H1 (cell line): ENCODE measurements at regions not wholly inside any gene's neighbourhood (a gene's known extent, or its start where the extent isn't known, plus 50 kb on each side); places are given as distances from the start of the nearest gene placed in this dataset.

ENCODE experiments used
- EP300 ChIP-seq, 2 experiments: IDR thresholded peaks; 1 replicate in 1 of 2; 2 replicates in 1 of 2; pipeline ENCODE4 v1.6.1; 2011 to 2012; ENCODE audit warnings: low read depth in 2 of 2, low read length in 2 of 2, mild to moderate bottlenecking in 2 of 2, borderline replicate concordance in 1 of 2, inconsistent platforms in 1 of 2, moderate library complexity in 1 of 2
- FOSL1 ChIP-seq: IDR thresholded peaks from 2 replicates; pipeline ENCODE4 v1.6.1; 2011; ENCODE audit warnings: mild to moderate bottlenecking, low read depth, low read length, moderate library complexity; ENCODE audit not compliant: insufficient read depth
- JUND ChIP-seq: IDR thresholded peaks from 2 replicates; pipeline ENCODE4 v1.6.1; 2011; ENCODE audit warnings: mild to moderate bottlenecking, improper control_type of control experiment, low read length
- POLR2A ChIP-seq, 2 experiments: IDR thresholded peaks; 1 replicate in 1 of 2; 2 replicates in 1 of 2; pipeline ENCODE4 v1.6.1; 2011; ENCODE audit warnings: low read depth in 2 of 2, low read length in 2 of 2, mild to moderate bottlenecking in 2 of 2; ENCODE audit errors: control extremely low read depth in 1 of 2
- POLR2AphosphoS5 ChIP-seq: IDR thresholded peaks from 2 replicates; pipeline ENCODE4 v1.6.1; 2011; ENCODE audit warnings: low read depth, low read length
- TAF1 ChIP-seq: IDR thresholded peaks from 2 replicates; pipeline ENCODE4 v1.6.1; 2011; ENCODE audit warnings: mild to moderate bottlenecking, low read depth, low read length
- YY1 ChIP-seq: IDR thresholded peaks from 2 replicates; pipeline ENCODE4 v1.6.1; 2011; ENCODE audit warnings: low read depth, mild to moderate bottlenecking, low read length

GRCh38 chr21:28828981-28829380, 163.7 kb downstream of the LTN1 start:
- TF ChIP-seq EP300 (IDR thresholded peaks at IDR 0.05; ENCODE audit: borderline replicate concordance in 1 of 2, low read depth in 2 of 2, low read length in 2 of 2) = no peak
- TF ChIP-seq YY1 = no peak
- TF ChIP-seq TAF1 = no peak
- TF ChIP-seq POLR2AphosphoS5 = no peak
- no peak for TF ChIP-seq POLR2A (IDR thresholded peaks at IDR 0.05; ENCODE audit: control extremely low read depth in 1 of 2, low read depth in 2 of 2, low read length in 2 of 2)
- TF ChIP-seq JUND = no peak
- no peak for TF ChIP-seq FOSL1
